T follicular helper cell (primary cell): ENCODE measurements at regions not wholly inside any gene's neighbourhood (a gene's known extent, or its start where the extent isn't known, plus 50 kb on each side); places are given as distances from the start of the nearest gene placed in this dataset.
A peak's percentile ranks its signal among the peaks of the same experiment; 100 is the strongest.

Source experiments
- DNase-seq: peaks from one replicate; pipeline ENCODE4 v3.0.0-alpha.2; 2020; ENCODE audit warnings: low read depth

DNA sequence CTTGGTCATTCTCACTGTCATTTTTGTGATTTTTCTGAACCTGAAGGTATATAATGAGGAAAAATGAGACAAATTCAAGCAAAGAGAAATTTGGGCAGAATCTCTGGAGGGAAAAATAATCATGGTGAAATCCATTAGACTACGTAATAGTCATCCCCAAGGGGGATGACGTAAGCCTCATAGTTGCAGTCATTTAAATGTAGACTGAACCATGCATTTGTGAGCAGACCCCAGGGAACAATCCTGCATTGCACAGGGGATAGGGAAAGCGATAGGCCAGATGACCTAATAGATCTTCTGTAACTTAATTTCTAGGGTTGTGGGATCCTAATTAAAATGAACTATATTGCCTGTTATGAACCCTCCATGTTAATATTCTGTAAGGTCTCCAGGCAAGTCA is 167.4 kb upstream of the C1orf21 start:
- DNase-seq, result no peak

DNA sequence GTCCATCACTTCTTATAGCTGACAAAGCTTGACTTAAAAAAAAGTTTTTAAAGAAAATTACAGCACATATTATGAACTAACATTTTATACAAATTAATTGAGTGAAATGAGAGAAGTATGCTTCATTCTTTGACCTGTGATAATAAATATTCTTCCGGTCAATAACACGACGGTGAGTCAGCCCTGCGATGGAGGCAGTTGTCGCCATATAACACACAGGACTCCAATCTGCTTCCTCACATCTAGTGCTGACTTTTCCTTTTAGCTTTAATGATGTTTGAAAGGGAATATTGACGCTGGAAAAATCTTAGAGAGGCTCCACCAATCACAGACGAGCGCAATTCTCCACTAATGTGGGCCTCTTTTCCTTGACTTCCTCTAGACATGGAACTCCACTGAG is 166.9 kb upstream of the C1orf21 start:
- DNase-seq, result no peak

DNA sequence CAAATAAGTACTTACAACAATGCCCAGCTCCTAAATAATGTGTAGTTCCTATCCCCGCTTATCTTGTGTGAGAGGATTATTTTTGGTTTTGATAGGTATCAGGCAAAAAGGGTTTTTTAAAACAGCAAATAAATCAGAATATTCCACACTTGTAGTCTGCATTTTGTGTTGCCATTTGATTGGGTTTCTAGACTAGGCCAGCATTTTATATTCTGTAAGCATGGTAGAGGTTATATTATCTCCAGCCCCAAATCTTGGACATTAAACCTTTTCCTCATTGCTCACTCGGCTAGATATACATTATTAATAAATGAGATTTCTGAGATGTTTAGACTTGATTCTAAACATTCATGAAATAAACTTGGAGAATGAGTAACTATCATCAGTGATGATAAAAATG is 165.7 kb upstream of the C1orf21 start:
- no peak for DNase-seq

DNA sequence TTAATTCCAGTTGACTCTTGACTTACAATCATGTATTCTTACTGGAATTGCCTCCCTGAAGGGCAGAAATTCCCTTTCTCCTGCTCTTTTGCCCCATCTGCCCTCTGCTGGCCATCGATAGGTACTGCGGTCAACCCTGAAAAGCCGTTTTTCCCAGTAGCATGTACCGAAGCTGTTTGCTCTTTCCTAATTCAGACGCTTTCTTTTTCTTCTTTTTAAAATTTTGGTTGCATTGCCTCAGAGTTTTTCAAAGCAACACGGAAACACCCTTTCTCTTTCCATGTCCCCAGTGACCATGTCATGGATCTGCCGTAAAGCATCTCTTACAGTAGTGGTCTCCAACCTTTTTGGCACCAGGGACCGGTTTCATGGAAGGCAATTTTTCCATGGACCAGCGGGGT is 164.2 kb upstream of the C1orf21 start:
- DNase-seq, result peak; percentile 15

DNA sequence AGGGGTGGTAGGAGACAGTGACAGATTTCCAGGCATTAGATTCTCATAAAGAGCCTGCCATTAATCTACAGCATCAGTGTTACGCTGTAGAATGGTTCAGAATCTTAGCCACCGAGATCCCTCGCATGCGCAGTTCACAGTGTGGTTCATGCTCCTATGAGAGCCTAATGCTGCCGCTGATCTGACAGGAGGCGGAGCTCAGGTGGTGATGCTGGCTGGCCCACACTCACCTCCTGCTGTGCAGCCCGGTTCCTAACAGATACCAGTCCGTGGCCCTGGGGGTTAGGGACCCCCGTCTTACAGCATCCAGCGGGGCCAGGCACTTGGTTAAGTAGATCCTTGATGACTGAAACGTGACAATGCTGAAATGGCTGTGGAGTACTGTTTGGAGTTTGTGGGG is 163.6 kb upstream of the C1orf21 start:
- no peak for DNase-seq

DNA sequence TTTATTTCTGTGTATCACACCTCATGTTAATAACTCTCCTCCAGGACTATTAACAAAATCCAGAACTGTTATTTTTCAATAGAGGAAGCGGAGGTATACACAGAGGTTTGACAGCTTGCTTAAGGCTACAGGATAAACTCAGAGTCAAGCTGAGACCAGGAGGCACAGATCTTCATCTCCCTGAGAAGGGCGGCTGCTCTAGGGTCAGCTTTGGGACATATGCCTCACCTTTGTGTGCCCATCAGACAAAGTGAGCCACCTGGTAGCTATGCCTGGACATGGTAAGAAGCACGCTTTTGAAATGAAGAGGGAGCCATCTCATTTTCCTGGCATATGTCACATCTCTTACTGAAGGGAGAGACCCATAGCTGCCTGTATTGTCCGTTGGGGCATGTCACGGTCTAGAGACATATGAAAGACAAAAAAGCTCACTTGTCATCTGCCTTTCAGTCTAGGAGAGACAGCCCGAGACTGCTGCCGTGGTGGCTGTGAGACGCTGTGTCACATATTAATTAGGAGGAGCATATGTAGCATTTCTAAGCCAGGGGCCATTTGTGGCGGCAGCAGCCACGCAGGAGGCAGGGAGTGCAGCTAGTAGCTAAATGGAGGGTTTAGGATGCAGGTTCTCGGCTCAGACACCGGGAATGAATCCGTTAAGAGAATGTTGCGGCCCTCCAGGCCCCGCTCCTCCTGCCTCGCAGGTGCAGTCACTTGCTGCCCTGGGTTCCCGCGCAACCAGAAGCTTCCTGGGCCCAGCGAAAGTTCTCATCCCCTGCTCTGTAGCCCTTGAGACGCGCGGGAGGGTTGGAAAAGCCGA is 161.3 kb upstream of the C1orf21 start:
- DNase-seq, result no peak

DNA sequence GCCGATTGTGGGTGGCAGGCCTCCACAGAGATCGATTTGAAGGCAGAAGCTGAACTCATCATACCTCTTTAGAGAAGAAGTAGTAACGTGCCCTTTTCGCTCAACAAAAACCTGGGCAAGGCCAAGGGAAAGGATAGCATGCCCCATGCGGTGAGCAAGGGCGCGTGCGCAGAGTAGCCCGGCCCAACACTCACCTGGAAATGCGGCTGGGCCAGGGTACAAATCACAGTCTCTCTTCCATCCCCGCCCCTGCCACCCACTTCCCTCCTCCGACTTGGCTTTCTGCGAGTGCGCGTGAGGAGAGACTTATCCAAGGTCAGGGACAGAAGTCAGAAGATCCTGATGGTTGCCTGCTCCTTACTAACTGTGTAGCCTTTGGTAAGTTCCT is 160.7 kb upstream of the C1orf21 start:
- no peak for DNase-seq

DNA sequence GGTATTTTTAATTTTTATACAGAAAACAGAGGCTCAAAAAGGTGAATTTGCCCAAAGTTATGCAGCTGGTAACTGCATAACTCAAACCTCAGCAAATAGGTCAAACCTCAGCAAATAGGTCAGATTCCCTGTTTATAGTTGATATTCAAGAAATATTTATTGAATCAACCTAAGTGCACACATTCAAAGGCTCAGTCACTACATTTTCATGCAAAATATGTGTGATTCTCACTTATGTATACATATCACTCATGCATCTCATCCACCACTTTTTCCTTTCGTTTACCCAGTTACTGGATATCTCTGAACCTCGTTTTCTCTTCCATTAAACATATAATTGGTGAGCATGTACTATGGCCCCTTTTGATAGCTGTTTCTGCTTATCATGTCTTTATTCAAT is 158.3 kb upstream of the C1orf21 start:
- DNase-seq, result no peak

DNA sequence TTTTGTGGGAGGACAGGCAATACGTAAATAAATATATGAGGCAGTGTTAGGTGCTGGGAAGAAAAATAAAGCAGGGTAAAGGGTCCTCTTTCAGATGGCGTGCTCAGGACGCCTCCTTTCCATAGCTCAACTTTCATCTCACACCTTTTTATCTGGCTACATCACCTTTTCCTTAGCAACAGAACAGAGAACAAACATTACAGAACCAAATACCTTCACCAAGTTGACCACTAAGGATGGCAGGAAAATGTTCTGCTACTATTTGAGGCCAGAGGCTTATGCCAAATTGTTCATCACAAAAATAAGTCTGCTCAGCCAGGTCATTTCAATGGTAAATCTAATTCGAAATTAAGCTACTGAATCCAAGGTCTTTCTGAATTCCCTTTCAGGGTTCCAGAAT is 149.2 kb upstream of the C1orf21 start:
- DNase-seq, result no peak

DNA sequence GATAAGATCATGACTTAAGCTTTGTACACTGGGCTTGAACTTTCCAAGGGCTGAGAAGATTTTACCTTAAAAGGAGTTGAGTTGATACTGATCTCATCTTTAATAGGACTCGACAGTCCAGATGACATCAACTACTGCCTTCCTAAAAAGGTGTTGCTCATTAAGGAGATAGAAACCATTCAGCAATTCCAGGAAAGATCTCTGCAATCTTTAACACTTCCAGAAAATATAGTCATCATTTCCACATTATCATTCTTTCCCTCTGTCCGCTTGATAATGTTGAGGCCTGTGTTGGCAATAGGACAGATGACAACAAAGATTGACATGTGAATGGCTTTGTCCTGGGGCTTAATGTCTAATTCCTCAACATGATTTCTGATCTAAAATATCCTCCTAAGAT is 145.4 kb upstream of the C1orf21 start:
- no peak for DNase-seq

DNA sequence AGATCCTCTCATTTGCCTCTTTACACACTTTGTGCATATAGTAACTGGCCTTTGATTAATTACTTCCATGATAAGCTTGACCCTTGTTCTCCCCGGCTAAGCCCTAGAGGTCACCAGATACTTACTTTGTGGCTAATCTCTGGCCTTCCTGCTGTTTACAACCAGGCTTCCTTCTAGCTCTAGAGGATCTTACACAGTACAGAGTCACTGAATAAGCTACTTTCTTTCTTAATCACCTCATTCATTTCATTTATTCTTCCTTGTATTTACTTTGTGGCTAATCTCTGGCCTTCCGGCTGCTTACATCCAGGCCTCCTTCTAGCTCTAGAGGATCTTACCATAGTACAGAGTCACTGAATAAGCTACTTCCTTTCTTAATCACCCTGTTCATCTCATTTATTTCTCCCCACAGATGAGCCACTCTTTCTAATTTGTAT is 144.3 kb upstream of the C1orf21 start:
- DNase-seq, result no peak

DNA sequence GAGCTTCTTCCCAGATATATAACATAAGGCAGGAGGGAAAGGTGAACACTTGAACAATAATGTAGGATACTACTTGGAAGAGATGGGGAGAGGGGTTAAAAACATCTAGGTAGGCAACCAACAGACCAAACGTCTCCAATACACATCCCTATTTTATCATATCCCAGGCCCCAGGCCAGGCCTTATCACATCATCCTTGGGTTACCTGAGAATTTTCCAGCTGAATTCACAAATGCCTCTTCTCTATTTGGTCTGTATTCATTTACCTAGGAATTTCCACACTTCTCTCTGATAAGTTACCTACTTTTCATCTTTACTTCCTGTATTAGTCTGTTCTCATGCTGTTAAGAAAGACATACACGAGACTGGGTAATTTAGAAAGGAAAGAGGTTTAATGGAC is 141.9 kb upstream of the C1orf21 start:
- DNase-seq, result no peak

DNA sequence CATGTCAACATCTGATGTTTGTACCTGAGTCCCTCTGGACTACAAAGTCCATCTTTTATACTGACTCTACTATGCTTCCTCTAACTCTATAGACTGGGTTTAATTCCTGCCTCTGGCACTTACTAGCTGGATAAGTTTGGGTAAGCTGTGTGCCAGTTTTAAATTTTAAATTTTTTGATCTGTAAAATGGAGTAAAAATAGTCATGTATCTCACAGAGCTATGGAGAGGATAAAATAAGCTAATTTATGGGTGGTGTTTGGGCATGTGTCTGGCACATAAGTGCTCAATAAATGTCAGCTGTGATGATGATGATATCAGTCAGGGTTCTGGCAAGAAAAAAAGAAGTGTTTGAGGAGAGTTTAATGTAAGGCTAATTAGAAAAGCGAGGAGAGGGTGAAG is 139.2 kb upstream of the C1orf21 start:
- DNase-seq, result no peak

DNA sequence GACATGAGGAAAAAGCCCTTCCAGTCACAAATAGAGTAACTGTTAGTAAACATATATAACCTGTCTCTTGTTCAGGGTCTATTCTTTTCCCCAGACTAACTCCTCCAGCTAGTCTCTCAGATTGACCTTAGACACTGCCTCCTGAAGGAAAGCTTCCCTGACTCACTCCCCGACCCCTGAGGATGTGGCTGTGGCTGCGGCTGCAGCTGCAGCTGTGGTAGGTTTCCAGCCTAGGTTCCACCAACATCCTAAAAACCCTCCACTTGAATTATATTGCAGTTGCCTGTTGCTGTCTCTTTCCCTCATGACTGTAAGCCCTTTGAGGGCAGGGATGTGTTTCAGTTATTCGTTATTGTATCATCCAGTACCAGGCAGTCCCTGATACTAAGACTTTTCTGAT is 132.9 kb upstream of the C1orf21 start:
- no peak for DNase-seq

DNA sequence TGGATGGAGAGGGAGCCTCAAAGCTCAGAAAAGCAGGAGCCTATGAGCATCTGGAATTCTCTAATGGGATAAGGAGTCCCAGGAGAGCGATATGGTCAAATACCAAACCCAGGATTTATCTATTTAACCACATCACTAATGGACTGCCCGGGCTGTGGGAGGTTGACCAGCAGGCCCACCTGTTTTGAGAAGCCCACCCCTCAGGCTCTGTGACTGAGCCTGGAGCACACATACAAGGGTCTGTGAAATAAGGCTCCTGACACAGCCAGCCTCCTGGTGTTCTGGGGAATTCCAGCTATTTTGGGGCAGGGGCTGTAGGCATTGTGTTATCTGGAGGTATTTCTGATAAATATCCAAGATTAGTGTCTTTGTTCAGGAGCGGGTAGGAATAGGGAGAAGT is 132.0 kb upstream of the C1orf21 start:
- no peak for DNase-seq

DNA sequence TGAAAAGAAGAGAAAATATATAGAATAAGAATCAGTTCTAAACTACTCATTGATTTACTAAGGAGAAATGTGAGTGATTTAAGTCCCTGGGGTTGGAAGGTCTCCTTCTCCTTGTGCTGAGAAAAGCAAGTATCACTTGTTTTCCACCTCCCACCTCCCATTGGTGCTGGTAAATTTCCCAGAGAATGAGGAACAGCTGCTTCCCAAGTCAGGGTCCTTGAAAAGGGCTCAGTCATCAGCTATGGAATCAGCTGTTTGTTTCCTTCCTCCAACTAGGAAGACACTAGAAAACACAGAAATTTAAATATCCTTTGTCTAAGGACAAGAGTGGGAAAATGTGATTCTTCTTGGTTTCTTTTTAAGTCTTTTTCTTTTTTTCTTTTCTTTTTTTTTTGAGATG is 131.3 kb upstream of the C1orf21 start:
- DNase-seq, result no peak

DNA sequence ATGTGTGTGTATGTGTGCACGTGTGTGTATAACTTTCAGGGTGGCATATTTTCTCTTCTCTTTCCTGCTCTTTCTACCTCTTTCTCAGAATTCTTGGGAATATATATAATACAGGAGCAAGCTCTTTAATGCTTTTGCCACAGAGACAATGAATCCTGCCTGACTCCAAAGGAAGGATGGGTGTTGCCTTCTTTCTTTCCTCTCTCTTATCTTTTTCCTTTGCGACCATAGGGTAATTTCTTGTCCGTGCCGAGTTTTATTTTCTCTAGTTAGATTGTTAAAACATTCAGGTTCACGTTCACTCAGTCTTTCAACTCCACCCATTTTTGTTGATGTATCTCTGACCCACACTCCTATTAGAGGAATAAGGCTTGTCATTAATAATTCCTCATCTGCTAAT is 129.0 kb upstream of the C1orf21 start:
- DNase-seq, result no peak

DNA sequence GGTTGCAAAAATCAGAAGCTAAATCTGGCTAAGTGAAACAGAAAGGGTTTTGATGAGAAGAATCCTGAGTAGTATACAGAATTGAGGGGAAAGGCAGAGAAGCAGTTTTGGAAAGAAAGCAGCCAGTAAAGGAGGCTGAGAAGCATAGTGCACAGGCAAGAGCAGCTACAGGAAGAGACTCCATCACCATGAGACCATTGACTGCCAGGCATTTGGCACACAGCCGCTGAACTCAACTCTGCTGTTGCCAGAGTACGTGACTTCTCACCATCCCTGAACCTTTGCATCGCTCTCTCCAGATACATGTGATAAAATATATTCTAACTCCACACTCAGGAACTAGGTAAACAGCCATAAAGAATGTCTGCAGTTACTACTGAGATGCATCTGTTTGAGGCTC is 128.3 kb upstream of the C1orf21 start:
- DNase-seq, result no peak

DNA sequence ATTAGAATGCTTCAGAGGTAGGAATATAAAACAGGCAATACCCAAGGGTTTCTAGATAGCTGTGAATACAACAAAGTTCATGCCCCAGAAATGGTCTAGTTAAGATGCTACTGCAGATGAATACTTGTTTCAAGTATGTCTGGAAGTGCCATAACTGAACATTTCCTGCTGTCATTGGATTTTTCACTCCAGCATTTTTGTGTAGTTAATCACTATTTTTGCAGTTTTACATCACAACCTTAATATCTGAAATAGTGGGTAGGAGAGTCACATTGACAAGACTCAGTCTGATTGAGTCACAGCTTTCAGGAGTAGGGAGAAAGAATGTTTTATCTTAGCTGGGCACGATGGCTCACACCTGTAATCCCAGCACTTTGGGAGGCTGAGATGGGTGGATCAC is 126.4 kb upstream of the C1orf21 start:
- no peak for DNase-seq

DNA sequence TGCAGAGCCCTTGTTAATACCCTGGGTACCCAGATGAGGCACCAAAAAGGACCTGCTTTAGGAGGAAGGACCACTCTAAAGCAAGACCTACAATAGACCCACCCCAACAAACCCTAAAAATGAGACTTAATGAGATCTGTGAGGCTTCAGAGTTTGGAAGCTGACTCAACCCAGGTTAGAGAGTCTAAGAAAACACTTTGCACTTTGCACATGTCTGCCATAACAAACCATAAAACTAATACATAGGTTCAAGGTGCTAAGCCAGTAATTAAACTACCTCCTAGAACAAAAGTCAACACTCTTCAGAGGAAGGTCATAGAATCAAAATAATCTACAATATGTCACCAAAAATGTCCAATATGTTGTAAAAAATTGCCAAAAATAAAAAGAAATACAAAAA is 124.7 kb upstream of the C1orf21 start:
- DNase-seq, result no peak

DNA sequence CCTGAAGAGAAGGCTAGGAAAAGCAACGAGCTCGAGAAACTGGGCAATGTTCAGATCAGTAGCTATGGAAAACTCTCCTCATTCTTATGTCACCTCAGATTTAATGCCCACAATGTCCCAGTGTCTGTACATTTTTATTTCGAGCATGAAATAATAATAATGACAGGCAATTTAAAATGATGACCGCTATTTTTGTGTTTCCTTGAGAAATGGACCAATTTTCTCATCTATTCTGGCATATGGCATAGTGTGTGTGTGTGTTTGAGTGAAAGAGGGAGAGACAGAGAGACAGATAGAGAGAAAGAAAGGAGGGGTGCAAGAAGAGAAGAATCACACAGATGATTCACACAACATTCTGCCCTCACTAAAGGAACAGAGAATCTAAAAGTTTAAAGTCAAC is 119.1 kb upstream of the C1orf21 start:
- no peak for DNase-seq

DNA sequence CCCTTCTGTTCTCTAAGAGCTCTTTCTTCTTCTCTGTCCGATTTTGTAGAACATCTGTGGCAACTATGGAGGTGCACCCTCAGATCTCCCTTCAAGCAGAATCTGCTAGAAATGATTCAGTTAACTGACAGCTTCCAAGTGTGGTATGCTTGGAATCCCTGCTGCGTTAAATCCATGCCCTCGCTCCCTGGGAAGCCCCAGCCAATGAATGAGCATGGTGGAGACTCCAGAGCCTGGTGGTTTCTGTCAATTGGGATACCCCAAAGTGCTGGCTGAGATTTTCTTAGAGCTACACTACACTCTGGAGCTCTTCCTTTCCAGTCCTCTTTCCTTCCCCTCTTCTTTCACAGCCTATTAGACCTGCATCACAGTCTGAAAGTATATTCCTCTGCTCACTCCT is 116.3 kb upstream of the C1orf21 start:
- no peak for DNase-seq

DNA sequence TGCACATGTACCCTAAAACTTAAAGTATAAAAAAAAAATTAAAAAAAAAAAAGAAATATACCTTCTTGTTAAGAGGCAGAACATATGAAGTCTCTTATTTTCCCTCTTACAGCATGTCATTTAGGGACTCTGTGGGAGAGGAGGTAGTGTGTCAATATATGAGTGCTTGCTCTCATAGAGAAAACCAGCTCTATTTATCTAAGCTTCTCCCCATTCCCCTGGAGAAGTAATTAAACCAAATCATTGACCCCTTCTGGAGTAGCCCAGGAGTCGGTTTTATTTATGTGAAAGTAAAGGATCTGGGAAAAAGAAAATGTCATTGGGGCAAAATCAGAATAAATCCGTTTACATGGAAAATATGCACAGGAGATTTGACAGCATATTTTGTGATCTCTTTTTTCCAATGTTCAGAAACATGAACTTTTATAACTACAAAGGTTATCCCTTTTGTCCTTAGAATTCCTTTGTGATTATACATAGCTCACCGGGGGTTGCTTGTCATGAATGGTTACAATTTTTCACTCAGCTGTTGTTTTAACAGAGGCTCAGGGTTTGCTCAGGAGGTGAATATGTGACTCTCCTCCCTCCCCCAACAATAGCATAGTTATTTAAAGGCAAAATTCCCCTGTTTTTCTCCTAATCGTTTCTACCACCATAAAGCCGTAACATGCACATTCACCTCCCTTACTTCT is 114.5 kb upstream of the C1orf21 start:
- DNase-seq, result no peak

DNA sequence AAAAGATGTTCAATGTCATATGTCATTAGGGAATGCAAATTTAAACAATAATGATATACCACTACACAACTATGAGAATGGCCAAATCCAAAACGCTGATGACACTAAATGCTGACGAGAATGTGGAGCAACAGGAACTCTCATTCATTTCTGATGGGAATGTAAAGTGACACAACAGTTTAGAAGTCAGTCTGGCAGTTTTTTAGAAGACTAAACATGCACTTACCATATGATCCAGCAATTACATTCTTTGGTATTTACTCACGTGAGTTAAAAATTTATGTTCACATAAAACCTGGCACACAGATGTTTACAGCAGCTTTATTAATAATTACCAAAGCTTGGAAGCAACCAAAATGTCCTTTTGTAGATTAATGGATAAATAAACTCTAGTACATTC is 110.4 kb upstream of the C1orf21 start:
- DNase-seq, result no peak
